Mesenchymal stem cell (in vitro differentiated cells and primary cell): ENCODE measurements at regions not wholly inside any gene's neighbourhood (a gene's known extent, or its start where the extent isn't known, plus 50 kb on each side); places are given as distances from the start of the nearest gene placed in this dataset.

Source experiments
- DNase-seq: peaks from one replicate; pipeline ENCODE4 v3.0.0-alpha.2; 2013
- H2AFZ ChIP-seq: one replicate; pipeline ENCODE4 v1.6.1; 2013; ENCODE audit warnings: low read depth, mild to moderate bottlenecking, control low read depth, inconsistent platforms, low read length, moderate library complexity
- H2AK5ac ChIP-seq: 2 replicates; pipeline ENCODE4 v1.6.1; 2013; ENCODE audit warnings: low read length, moderate library complexity, mild to moderate bottlenecking, inconsistent platforms; ENCODE audit not compliant: severe bottlenecking
- H2BK120ac ChIP-seq: one replicate; pipeline ENCODE4 v1.6.1; 2013; ENCODE audit warnings: low read depth, mild to moderate bottlenecking, inconsistent platforms, low read length, moderate library complexity
- H2BK12ac ChIP-seq, 2 experiments: one replicate each; pipeline ENCODE4 v1.6.1; 2013; ENCODE audit warnings: inconsistent platforms in 2 of 2, low read length in 2 of 2, mild to moderate bottlenecking in 2 of 2, moderate library complexity in 2 of 2, control low read depth in 1 of 2
- H2BK15ac ChIP-seq: one replicate; pipeline ENCODE4 v1.6.1; 2013; ENCODE audit warnings: mild to moderate bottlenecking, low read depth, inconsistent platforms; ENCODE audit not compliant: poor library complexity, severe bottlenecking
- H2BK5ac ChIP-seq: 2 replicates; pipeline ENCODE4 v1.6.1; 2013; ENCODE audit warnings: low read depth, mild to moderate bottlenecking, low read length, control low read depth, inconsistent platforms; ENCODE audit not compliant: poor library complexity, severe bottlenecking
- H3K14ac ChIP-seq, 2 experiments: one replicate each; pipeline ENCODE4 v1.6.1; 2013; ENCODE audit warnings: inconsistent platforms in 2 of 2, low read length in 2 of 2, control low read depth in 1 of 2, mild to moderate bottlenecking in 1 of 2, moderate library complexity in 1 of 2
- H3K18ac ChIP-seq, 2 experiments: one replicate each; pipeline ENCODE4 v1.6.1; 2013; ENCODE audit warnings: inconsistent platforms in 2 of 2, low read length in 2 of 2, control low read depth in 1 of 2, low read depth in 1 of 2, mild to moderate bottlenecking in 1 of 2
- H3K23ac ChIP-seq, 2 experiments: one replicate each; pipeline ENCODE4 v1.6.1; 2013; ENCODE audit warnings: inconsistent platforms in 2 of 2, low read length in 2 of 2, mild to moderate bottlenecking in 2 of 2, moderate library complexity in 2 of 2, control low read depth in 1 of 2
- H3K27ac ChIP-seq: 2 replicates; pipeline ENCODE4 v1.5.1; 2013; ENCODE audit warnings: mild to moderate bottlenecking, moderate library complexity, low read length, control low read depth, inconsistent platforms; ENCODE audit not compliant: poor library complexity, severe bottlenecking
- H3K27me3 ChIP-seq, 2 experiments: 2 replicates each; pipeline versions ENCODE4 v1.6.1 to v1.7.0; 2013; ENCODE audit warnings: low read length in 2 of 2, mild to moderate bottlenecking in 2 of 2, moderate library complexity in 2 of 2, control low read depth in 1 of 2, inconsistent platforms in 1 of 2; ENCODE audit not compliant: control insufficient read depth in 1 of 2, insufficient read depth in 1 of 2
- H3K36me3 ChIP-seq, 2 experiments: 2 replicates each; pipeline versions ENCODE4 v1.6.1 to v1.7.0; 2013; ENCODE audit warnings: low read length in 2 of 2, control low read depth in 1 of 2, inconsistent platforms in 1 of 2, low read depth in 1 of 2, mild to moderate bottlenecking in 1 of 2; ENCODE audit not compliant: insufficient read depth in 2 of 2, control insufficient read depth in 1 of 2
- H3K4ac ChIP-seq, 2 experiments: one replicate each; pipeline ENCODE4 v1.6.1; 2013; ENCODE audit warnings: inconsistent platforms in 2 of 2, low read length in 2 of 2, mild to moderate bottlenecking in 2 of 2, moderate library complexity in 2 of 2, control low read depth in 1 of 2, low read depth in 1 of 2
- H3K4me1 ChIP-seq: 2 replicates; pipeline ENCODE4 v1.6.1; 2013; ENCODE audit warnings: low read depth, low read length, control low read depth; ENCODE audit not compliant: control insufficient read depth, insufficient read depth
- H3K4me2 ChIP-seq: 2 replicates; pipeline ENCODE4 v1.6.1; 2013; ENCODE audit warnings: low read length, mild to moderate bottlenecking, inconsistent platforms; ENCODE audit not compliant: poor library complexity, severe bottlenecking
- H3K4me3 ChIP-seq, 2 experiments: 2 replicates each; pipeline versions ENCODE4 v1.5.1 to v1.7.0; 2013; ENCODE audit warnings: low read length in 2 of 2, mild to moderate bottlenecking in 2 of 2, control low read depth in 1 of 2, low read depth in 1 of 2; ENCODE audit not compliant: insufficient read depth in 1 of 2
- H3K79me1 ChIP-seq: replicated peaks from 2 replicates; pipeline ENCODE4 v1.6.1; 2013; ENCODE audit warnings: mild to moderate bottlenecking, control low read depth, low read length, inconsistent platforms; ENCODE audit not compliant: poor library complexity, severe bottlenecking
- H3K9ac ChIP-seq: 2 replicates; pipeline ENCODE4 v1.7.0; 2013; ENCODE audit warnings: mild to moderate bottlenecking, low read length, moderate library complexity
- H3K9me3 ChIP-seq: 2 replicates; pipeline ENCODE4 v1.7.0; 2013; ENCODE audit warnings: mild to moderate bottlenecking, low read length; ENCODE audit not compliant: control insufficient read depth
- H4K8ac ChIP-seq: one replicate; pipeline ENCODE4 v1.6.1; 2013; ENCODE audit warnings: inconsistent platforms, mild to moderate bottlenecking, low read length, moderate library complexity
- H4K91ac ChIP-seq: one replicate; pipeline ENCODE4 v1.6.1; 2013; ENCODE audit warnings: mild to moderate bottlenecking, low read length, inconsistent platforms
- WGBS: methylation state at CpG from one replicate; pipeline ENCODE4 v1.1.7; 2013; ENCODE audit warnings: mixed read lengths; 5-methylcytosine and 5-hydroxymethylcytosine counted together

- no peaks in the 10 kb centered on the region for H3K27me3 ChIP-seq
- H2AK5ac ChIP-seq, result no peak overlapping the region
- 87% methylated on average over 3 of the region's 4 CpGs for WGBS
Observed at GRCh38 chr4:135239964-135240363, 1038.4 kb upstream of the PABPC4L start.

GRCh38 chr4:135238940-135239339 is 1037.4 kb upstream of the PABPC4L start:
- Histone ChIP-seq H3K36me3 (no peaks in the 10 kb centered on the region), H4K8ac (no peak overlapping the region), H3K27ac (no peak overlapping the region), H3K9me3 (no peaks in the 10 kb centered on the region), H3K9ac (no peak overlapping the region), H2BK5ac (no peak overlapping the region), H2BK15ac (no peak overlapping the region), H4K91ac (no peak overlapping the region), H3K14ac (no peak overlapping the region), H2BK120ac (no peak overlapping the region), H3K4ac (no peak overlapping the region), H3K4me3 (no peak overlapping the region), H2AK5ac (no peak overlapping the region), H3K4me2 (no peak overlapping the region), H2BK12ac (no peak overlapping the region), H3K27me3 (no peaks in the 10 kb centered on the region), H2AFZ (no peak overlapping the region), H3K4me1 (no peaks in the 10 kb centered on the region), H3K23ac (no peak overlapping the region), H3K18ac (no peak overlapping the region), H3K79me1 (no peaks in the 10 kb centered on the region)
- 69% methylated on average over 3 of the region's 3 CpGs for WGBS
- no peak for DNase-seq

More at GRCh38 chr4:135239964-135240363, 1038.4 kb upstream of the PABPC4L start:
- H2BK12ac ChIP-seq, result no peak overlapping the region
- no peak overlapping the region for H3K4ac ChIP-seq
- H3K9me3 ChIP-seq, result no peaks in the 10 kb centered on the region
- H3K79me1 ChIP-seq, result no peaks in the 10 kb centered on the region
- H4K8ac ChIP-seq, result no peak overlapping the region
- no peak overlapping the region for H3K23ac ChIP-seq
- H3K4me3 ChIP-seq, result no peak overlapping the region
- H3K14ac ChIP-seq, result no peak overlapping the region
- H3K4me2 ChIP-seq, result no peak overlapping the region
- no peak overlapping the region for H3K9ac ChIP-seq
- no peaks in the 10 kb centered on the region for H3K4me1 ChIP-seq
- no peak for DNase-seq
- H2BK120ac ChIP-seq, result no peak overlapping the region
- no peak overlapping the region for H2BK5ac ChIP-seq
- no peak overlapping the region for H2BK15ac ChIP-seq
- H2AFZ ChIP-seq, result no peak overlapping the region
- H3K36me3 ChIP-seq, result no peaks in the 10 kb centered on the region
- no peak overlapping the region for H3K18ac ChIP-seq
- no peak overlapping the region for H4K91ac ChIP-seq
- no peak overlapping the region for H3K27ac ChIP-seq

GRCh38 chr4:135236048-135236447 is 1034.5 kb upstream of the PABPC4L start:
- no peak overlapping the region for H2BK5ac ChIP-seq
- H3K27ac ChIP-seq, result no peak overlapping the region
- H3K9ac ChIP-seq, result no peak overlapping the region
- no peak for DNase-seq
- no CpG with 5 or more reads among the region's 1 CpG for WGBS
- no peaks in the 10 kb centered on the region for H3K79me1 ChIP-seq
- no peak overlapping the region for H2BK15ac ChIP-seq
- no peaks in the 10 kb centered on the region for H3K4me1 ChIP-seq
- H2AK5ac ChIP-seq, result no peak overlapping the region
- no peak overlapping the region for H3K4me2 ChIP-seq
- no peak overlapping the region for H3K14ac ChIP-seq
- H2AFZ ChIP-seq, result no peak overlapping the region
- H3K18ac ChIP-seq, result no peak overlapping the region
- H3K9me3 ChIP-seq, result no peaks in the 10 kb centered on the region
- H2BK12ac ChIP-seq, result no peak overlapping the region
- no peak overlapping the region for H4K8ac ChIP-seq
- H3K23ac ChIP-seq, result no peak overlapping the region
- no peak overlapping the region for H4K91ac ChIP-seq
- no peaks in the 10 kb centered on the region for H3K36me3 ChIP-seq
- no peaks in the 10 kb centered on the region for H3K27me3 ChIP-seq
- H2BK120ac ChIP-seq, result no peak overlapping the region
- no peak overlapping the region for H3K4ac ChIP-seq
- no peak overlapping the region for H3K4me3 ChIP-seq

- no CpG with 5 or more reads among the region's 1 CpG for WGBS
- Histone ChIP-seq H3K27ac (no peak overlapping the region), H2BK15ac (no peak overlapping the region), H3K4ac (no peak overlapping the region), H3K36me3 (no peaks in the 10 kb centered on the region), H2BK5ac (no peak overlapping the region), H2AK5ac (no peak overlapping the region), H3K18ac (no peak overlapping the region), H3K4me2 (no peak overlapping the region), H3K4me3 (no peak overlapping the region), H2AFZ (no peak overlapping the region), H3K4me1 (no peaks in the 10 kb centered on the region), H3K27me3 (no peaks in the 10 kb centered on the region), H2BK12ac (no peak overlapping the region), H3K14ac (no peak overlapping the region), H4K91ac (no peak overlapping the region), H3K79me1 (no peaks in the 10 kb centered on the region), H3K9me3 (no peaks in the 10 kb centered on the region), H3K9ac (no peak overlapping the region), H2BK120ac (no peak overlapping the region), H3K23ac (no peak overlapping the region), H4K8ac (no peak overlapping the region)
- DNase-seq, result no peak
Observed at GRCh38 chr4:135227842-135228241, 1026.3 kb upstream of the PABPC4L start.
